Amniotic stem cell (primary cell): ENCODE measurements at regions not wholly inside any gene's neighbourhood (a gene's known extent, or its start where the extent isn't known, plus 50 kb on each side); places are given as distances from the start of the nearest gene placed in this dataset.
A peak's percentile ranks its signal among the peaks of the same experiment; 100 is the strongest.

ENCODE experiments used
- DNase-seq: peaks from one replicate; lab custom pipeline; 2025; lab: John Stamatoyannopoulos, UW

GRCh38 chr3:30122359-30122758 is 484.0 kb upstream of the TGFBR2 start:
- no peak for DNase-seq

GRCh38 chr3:30123224-30123623 is 483.2 kb upstream of the TGFBR2 start:
- no peak for DNase-seq

DNA sequence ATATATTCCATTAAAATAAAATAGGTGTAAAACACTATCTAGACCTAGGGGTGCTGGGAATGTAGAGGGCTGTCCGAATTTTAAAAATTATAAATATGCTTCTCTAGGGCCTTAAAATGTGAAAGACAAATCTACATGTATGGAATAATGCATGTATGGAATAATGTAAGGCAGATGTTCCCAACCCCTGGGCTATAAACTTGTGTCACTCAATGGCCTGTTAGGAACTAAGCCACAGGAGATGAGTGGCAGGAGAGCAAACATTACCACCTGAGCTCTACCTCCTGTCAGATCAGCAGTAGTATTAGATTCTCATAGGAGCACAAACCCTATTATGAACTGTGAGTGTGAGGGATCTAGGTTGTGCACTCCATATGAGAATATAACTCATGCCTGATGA is 482.6 kb upstream of the TGFBR2 start:
- DNase-seq, result no peak

DNA sequence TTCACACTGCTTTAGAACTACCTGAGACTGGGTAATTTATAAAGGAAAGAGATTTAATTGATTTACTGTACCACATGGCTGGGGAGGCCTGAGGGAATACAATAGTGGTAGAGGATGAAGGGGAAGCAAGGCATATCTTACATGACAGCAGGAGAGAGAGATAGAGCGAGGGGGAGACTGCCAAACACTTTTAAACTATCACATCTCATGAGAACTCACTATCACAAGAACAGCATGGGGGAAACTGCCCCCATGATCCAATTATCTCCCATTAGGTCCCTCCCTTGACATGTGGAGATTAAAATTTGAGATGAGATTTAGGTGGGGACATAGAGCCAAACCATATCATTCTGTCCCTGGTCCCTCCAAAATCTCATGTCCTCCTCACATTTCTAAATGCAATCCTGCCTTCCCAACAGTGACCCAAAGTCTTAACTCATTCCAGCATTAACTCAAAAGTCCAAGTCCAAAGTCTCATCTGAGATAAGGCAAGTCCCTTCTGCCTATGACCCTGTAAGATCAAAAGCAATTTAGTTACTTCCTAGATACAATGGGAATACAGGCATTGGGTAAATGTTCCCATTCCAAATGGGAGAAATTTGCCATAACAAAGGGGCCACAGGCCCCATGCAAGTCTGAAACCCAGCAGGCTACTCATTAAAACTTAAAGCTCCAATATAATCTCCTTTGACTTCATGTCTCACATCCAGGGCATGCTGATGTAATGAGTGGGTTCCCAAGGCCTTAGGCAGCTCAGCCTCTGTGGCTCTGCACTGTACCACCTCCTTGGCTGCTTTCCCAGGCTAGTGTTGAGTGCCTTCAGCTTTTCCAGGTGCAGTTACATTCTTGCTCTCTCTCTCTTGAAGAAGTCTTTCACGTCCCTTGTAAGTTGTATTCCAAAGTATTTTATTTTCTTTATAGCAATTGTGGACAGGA is 481.7 kb upstream of the TGFBR2 start:
- no peak for DNase-seq

- no peak for DNase-seq
Observed at GRCh38 chr3:30129765-30130164, 476.6 kb upstream of the TGFBR2 start.

DNA sequence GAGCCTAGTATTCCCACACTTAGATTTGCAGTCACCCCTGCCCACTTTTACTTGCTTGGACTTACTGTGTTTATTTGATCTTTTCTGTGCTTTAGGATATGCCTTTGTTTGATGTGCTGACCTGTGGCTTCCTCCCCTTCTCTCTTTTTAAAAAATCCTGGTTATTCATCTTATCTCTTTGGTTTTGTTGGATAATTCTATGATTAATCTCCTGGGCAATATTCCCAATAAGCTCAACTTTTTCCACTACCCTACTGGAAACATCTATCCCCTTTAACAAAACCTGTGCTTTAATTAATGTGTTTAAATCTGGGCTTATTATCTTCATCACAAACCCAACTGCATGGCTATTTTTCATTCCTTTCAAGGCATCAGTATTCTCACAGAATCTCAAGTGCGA is 476.0 kb upstream of the TGFBR2 start:
- no peak for DNase-seq

GRCh38 chr3:30131191-30131590 is 475.2 kb upstream of the TGFBR2 start:
- no peak for DNase-seq

DNA sequence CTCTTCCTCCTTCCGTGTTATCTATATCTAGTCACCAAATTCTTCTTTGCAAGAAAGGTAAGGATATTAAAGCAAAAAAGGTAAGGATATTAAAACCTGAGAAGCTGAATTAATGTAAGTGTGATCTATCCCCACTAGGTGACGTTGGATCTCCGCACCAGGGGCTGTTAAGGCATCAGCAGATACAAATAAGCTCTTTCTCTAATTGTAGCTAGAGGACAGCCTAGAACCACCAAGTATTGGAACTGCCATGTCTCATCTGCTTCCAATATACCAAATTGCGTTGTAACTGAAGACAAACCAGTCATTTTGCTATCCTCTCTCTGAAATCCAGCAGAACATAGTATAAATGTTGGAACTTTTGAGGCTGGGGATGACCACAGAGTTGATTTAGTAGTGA is 471.2 kb upstream of the TGFBR2 start:
- no peak for DNase-seq

DNA sequence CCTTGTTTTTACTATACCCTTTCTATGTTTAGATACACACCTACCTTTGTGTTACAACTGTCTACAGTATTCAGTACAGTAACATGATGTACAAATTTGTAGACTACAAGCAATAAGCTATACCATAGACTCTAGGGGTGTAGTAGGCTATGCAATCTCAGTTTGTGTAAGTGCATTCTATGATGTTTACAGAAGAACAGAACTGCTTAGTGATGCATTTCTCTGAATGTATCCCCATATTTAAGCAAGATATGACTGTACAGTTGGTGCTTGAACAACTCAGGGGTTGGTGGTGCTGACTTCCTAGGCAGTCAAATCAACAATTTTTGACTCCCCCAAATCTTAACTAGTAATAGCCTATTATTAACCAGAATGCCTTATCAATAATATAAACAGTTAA is 467.1 kb upstream of the TGFBR2 start:
- DNase-seq, result no peak

- DNase-seq, result no peak
Observed at GRCh38 chr3:30140356-30141075, 465.9 kb upstream of the TGFBR2 start.

DNA sequence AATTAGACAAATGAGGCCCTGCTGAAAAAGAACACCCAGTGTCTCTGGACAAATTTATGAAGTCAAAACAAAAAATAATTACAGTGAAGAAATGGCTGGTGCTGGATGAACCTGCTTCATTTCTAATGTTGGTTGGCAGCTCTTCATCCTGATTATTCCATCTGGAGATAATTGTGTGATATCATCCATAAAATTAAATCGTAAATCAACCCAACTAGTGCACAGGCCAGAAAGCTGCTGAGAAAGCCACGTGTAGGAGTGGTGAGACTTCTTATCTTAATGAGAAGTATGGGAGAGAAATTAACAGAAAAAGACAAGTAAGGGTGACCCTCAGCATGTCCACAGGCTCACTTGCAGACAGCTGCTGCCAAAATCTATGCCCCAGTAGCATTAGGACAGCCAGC is 465.2 kb upstream of the TGFBR2 start:
- DNase-seq, result no peak

DNA sequence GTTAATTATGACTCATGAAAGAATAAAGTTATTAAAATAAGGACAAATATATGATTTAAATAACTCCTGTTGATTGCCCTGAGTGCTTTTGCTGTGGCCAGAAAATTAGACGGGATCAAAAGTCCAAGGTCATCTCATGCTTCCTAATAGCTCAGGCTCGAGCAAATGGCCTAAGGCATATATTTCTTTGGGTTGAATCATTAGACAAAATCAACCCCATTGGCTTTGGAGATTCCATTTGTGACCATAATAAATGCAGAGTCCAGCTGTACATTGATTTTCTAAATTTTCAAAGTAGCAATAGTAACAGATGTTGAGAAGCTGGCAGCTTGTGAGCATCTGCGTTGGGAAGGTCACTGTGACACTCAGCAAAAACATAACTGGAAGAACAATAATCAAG is 464.5 kb upstream of the TGFBR2 start:
- DNase-seq, result no peak

- DNase-seq, result no peak
Observed at GRCh38 chr3:30142946-30143345, 463.5 kb upstream of the TGFBR2 start.

DNA sequence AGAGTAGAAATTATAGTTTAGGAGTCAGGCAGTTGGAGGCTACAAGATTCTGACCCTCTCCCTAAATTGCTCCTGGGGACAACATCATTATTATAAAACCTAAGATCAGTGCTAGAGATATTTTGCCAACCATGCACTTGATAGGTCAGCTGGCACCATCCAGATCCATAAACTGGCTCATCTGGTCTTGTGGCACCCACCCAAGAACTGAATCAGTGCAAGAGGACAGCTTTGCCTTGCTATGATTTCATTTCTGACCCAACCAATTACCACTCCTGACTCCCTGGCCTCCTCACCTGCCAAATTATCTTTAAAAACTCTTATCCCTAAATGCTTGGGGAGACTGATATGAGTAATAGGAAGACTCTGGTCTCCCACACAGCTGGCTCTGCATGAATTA is 461.1 kb upstream of the TGFBR2 start:
- no peak for DNase-seq

- no peak for DNase-seq
Observed at GRCh38 chr3:30146978-30147377, 459.4 kb upstream of the TGFBR2 start.

- no peak for DNase-seq
Observed at GRCh38 chr3:30154853-30155252, 451.5 kb upstream of the TGFBR2 start.

DNA sequence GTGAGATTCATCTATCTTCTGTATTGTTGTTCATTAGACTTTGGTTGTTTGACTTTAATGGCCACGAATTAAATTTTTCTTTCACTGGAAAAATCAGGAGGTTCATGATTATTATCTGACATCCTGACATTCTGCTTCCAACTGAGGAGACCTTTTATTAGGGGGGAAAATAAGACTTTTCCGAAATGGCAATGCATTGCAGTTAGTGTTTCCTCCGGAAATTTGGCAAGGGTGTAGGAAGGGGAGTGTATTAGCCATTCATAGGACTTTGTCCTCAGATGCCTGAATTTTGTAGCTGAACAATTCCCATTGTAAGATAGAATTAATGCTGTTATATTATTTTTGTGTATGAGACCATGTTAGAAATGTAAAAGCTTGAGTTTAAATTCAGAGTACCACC is 450.6 kb upstream of the TGFBR2 start:
- DNase-seq, result no peak

DNA sequence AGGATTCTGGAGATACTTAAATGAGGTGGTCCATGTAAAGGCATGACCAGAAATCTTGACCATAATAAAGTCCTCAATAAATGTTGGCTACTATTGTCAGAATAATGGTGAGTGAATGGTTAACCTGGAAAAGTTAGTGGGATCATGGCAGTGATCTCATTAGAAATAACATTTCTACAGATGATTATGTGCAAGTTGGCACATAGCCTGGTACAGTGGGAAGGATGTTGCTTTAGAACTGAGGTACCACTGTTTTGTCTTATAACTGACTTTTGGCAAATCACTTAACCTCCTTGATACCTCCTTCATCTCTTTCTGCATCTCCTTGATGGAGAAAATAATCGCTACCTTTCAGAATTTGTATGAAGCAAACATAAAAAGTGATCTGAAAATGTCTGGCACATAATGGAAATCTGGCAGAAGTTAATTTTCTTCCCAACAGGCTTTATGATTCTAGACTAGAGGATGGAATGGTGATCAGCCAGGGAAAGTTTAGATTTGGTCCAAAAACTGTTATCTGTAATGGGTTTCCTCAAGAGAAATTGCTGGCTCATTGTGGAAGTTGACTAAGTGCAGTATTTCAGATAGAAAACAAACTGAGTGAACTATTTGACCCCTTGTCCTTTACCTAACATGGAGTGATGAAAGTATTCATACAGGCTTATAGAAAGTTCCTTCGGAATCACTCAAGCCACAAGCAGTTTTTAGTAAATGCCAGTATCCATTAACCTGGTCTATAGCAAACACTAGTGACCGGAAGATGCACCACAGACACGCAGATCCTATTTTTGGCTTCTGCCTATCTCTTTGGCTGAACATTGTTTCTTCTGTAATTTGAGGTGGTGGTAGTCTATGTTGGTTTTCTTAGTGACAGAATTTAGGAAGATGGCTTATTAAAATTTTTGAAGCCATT is 449.6 kb upstream of the TGFBR2 start:
- DNase-seq, result no peak

DNA sequence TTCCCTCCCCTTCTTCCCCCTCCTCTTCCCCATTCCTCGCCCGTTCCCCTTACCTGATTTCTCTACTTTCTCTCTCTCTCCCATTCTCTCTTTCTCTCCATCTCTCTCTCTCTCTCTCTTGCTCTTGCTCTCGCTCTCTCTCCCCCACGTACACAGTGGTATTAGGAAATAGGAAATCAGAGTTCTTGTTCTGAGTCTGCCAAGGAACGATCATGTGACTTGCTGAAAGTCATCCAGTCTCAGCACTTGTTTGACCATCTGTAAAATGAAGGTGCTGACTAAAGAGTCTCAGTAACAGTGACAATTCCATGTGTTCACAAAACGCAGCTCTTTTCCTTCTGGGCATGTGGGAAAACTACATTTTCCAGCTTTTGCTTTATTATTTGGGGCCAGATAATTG is 445.0 kb upstream of the TGFBR2 start:
- DNase-seq, result no peak

GRCh38 chr3:30162579-30162978 is 443.8 kb upstream of the TGFBR2 start:
- DNase-seq, result peak; percentile 12

DNA sequence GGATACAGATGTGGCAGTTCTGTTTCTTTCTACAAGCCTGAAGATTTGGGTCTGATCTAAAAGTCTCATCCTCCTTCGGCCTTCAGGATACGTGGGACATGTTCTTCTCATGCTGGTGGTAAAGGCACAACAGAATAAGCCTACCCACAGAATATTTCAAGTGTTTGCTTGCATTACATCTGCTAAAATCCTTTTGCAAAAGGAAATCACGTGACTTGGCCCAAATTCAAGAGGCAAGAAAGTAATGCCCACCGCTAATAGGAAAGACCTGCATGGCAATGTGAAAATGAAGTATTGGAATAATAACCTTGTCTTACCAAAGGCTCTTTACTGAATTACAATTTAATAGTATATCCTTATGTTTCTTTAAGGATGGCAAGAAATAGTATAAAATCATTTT is 439.9 kb upstream of the TGFBR2 start:
- no peak for DNase-seq

DNA sequence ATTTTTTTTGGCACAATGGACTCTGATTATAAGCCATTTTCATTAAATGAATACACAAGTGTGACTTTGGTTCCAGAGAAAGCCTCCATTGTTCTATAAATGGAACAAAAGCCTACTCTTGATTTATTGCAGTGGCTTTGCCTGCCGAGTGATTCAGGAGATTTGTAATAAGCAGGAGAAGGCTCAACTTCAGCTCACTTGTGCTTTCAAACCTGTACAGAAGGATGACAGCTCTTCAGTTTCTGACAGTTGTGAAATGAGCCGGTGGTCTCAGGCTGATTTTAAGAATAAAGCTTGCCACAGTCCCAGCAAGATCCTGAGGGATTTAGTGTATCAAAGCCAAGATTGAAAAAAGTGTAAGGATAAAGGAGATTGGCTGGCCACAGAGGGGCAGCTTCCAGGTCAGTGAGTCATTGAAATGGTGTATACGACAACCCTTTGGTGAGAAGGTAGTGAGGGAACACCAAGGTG is 438.8 kb upstream of the TGFBR2 start:
- DNase-seq, result no peak
